ENCODE measurements at regions not wholly inside any gene's neighbourhood (a gene's known extent, or its start where the extent isn't known, plus 50 kb on each side); places are given as distances from the start of the nearest gene placed in this dataset.
"Not testable (repeated sequence)": the region's sequence is repeated elsewhere in the genome, so short reads cannot be mapped to it uniquely, and the experiment has no call there.

DNA sequence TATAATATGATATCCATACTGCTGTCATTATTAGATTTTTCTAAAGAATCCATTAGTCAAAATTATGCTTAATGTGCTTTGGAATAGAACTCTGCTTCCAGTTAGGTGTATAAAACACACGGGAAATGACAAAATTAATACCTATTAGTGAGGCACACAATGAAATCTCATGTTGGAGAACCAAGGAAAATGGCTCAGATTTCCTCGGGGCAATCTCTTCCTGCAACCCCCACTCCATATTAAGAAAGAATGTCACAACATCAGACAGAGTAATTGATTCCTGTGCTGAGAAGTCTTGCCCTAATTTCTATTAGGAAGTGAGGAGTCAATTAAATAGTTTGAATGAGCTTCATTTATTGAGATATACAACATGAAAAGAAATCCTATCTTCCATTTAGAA, 299.8 kb upstream of the KITLG start:
- Mint-ChIP-seq H3K9me3 (no peaks in the 10 kb centered on the region), H3K4me3 (no peak overlapping the region), H3K27me3 (ENCODE audit: insufficient read depth) (no peaks in the 10 kb centered on the region), H3K36me3 (ENCODE audit: low read depth) (no peaks in the 10 kb centered on the region), H3K27ac (no peak overlapping the region), H3K4me1 (ENCODE audit: low read depth) (no peaks in the 10 kb centered on the region)
- intact Hi-C loops (cut with micrococcal nuclease) = no loop called here
- DNase-seq (ENCODE audit: low spot score) = no peak

- no peaks in the 10 kb centered on the region for H3K36me3 Mint-ChIP-seq (ENCODE audit: low read depth)
- intact Hi-C loops (cut with micrococcal nuclease) = no loop called here
Measured at GRCh38 chr12:88878295-88878694, 298.0 kb upstream of the KITLG start.

DNA sequence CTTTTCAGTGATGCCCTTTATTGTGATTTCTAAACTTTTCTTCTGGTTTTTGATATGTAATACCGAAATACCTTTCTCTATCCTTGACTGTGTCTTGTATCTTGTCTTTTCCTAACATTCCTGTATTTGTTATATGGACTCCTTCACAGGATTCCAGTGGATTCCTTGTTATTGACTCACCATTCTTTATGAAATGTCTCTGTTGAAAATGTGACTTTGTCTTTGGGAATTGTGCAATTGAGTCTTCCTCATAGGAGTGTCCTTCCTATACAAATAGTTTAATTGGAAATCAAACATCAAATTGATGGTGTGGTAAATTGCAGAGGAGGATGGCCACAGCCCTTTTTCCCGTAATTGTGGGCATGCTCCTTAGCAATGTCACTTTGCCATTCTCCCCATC, 296.6 kb upstream of the KITLG start:
- Mint-ChIP-seq H3K27me3 (ENCODE audit: insufficient read depth) (no peaks in the 10 kb centered on the region), H3K4me3 (no peak overlapping the region), H3K9me3 (no peaks in the 10 kb centered on the region), H3K36me3 (ENCODE audit: low read depth) (no peaks in the 10 kb centered on the region), H3K4me1 (ENCODE audit: low read depth) (no peaks in the 10 kb centered on the region), H3K27ac (no peak overlapping the region)
- intact Hi-C loops (cut with micrococcal nuclease) = no loop called here
- DNase-seq (ENCODE audit: low spot score) = no peak

More at GRCh38 chr12:88878295-88878694, 298.0 kb upstream of the KITLG start:
- H3K4me1 Mint-ChIP-seq (ENCODE audit: low read depth) = no peaks in the 10 kb centered on the region
- no peak overlapping the region for H3K4me3 Mint-ChIP-seq
- no peaks in the 10 kb centered on the region for H3K27me3 Mint-ChIP-seq (ENCODE audit: insufficient read depth)
- no peak for DNase-seq (ENCODE audit: low spot score)
- H3K27ac Mint-ChIP-seq = no peak overlapping the region
- no peaks in the 10 kb centered on the region for H3K9me3 Mint-ChIP-seq

- intact Hi-C loops (cut with micrococcal nuclease) = no loop called here
- no peaks in the 10 kb centered on the region for H3K27me3 Mint-ChIP-seq (ENCODE audit: insufficient read depth)
- no peaks in the 10 kb centered on the region for H3K36me3 Mint-ChIP-seq (ENCODE audit: low read depth)
- H3K4me3 Mint-ChIP-seq = no peak overlapping the region
- H3K4me1 Mint-ChIP-seq (ENCODE audit: low read depth) = no peaks in the 10 kb centered on the region
- no peaks in the 10 kb centered on the region for H3K9me3 Mint-ChIP-seq
- no peak for DNase-seq (ENCODE audit: low spot score)
- H3K27ac Mint-ChIP-seq = no peak overlapping the region
Measured at GRCh38 chr12:88870000-88870737, 289.9 kb upstream of the KITLG start.

DNA sequence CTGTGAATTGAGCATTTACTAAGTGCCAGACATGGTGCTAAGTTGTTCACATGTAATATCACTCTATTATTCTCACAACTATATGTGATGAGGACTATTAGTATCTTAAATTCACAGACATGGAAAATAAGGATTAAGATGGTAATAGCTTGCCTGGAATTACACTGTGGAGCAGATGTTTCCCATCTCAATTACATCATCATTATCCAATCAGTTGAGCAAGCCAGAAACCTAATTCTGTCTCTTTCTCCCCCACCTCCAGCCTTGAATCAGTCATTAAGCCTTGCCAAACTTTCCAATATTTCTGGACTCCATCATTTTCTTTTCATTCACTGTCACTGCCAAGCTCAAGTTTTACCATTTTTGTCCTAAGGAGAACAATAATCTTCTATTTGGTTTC, 287.8 kb upstream of the KITLG start:
- Mint-ChIP-seq H3K27me3 (ENCODE audit: insufficient read depth) (no peaks in the 10 kb centered on the region), H3K9me3 (no peaks in the 10 kb centered on the region), H3K4me3 (no peak overlapping the region), H3K27ac (no peak overlapping the region), H3K36me3 (ENCODE audit: low read depth) (no peaks in the 10 kb centered on the region), H3K4me1 (ENCODE audit: low read depth) (no peaks in the 10 kb centered on the region)
- intact Hi-C loops (cut with micrococcal nuclease) = no loop called here
- no peak for DNase-seq (ENCODE audit: low spot score)

DNA sequence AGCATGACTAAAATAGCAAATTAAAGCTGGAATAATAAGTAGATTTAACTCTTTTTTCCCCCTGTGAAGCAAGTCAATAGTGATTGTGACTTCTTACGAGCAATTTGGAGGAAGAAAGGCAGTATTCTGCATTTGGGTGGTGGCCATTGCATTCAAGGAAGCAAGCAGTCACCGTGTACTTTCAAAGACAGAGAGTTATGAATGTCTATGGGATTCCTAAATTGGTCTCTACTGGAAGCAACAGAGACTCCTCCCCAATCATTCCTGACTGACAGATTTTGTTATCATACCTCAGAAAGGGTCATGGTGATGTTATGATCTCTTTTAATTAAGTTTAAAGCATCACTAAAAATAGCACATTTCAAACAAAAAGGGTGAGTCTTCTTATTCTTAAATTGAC, 287.2 kb upstream of the KITLG start:
- H3K27me3 Mint-ChIP-seq (ENCODE audit: insufficient read depth) = no peaks in the 10 kb centered on the region
- no peak overlapping the region for H3K4me3 Mint-ChIP-seq
- intact Hi-C loops (cut with micrococcal nuclease) = no loop called here
- no peaks in the 10 kb centered on the region for H3K9me3 Mint-ChIP-seq
- H3K36me3 Mint-ChIP-seq (ENCODE audit: low read depth) = no peaks in the 10 kb centered on the region
- DNase-seq (ENCODE audit: low spot score) = no peak
- H3K27ac Mint-ChIP-seq = no peak overlapping the region
- H3K4me1 Mint-ChIP-seq (ENCODE audit: low read depth) = no peaks in the 10 kb centered on the region

DNA sequence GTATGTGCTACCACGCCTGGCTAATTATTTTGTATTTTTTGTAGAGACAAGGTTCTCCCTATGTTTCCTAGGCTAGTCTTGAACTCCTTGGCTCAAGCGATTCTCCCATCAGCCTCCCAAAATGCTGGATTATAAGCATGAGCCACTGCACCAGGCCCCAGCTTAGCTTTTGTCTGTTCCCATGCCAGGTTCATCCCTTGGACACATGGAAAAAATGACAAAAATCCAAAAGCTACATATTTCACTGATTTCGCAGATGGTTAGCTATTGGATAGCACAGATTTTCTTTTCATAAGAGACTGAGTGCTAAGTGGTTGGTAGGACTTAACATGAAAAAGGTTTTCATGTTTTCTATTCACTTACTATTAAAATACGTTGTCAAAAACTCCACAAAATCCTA, 286.6 kb upstream of the KITLG start:
- no peaks in the 10 kb centered on the region for H3K4me1 Mint-ChIP-seq (ENCODE audit: low read depth)
- H3K27me3 Mint-ChIP-seq (ENCODE audit: insufficient read depth) = no peaks in the 10 kb centered on the region
- H3K4me3 Mint-ChIP-seq = no peak overlapping the region
- no peaks in the 10 kb centered on the region for H3K36me3 Mint-ChIP-seq (ENCODE audit: low read depth)
- no peak overlapping the region for H3K27ac Mint-ChIP-seq
- no peaks in the 10 kb centered on the region for H3K9me3 Mint-ChIP-seq
- DNase-seq (ENCODE audit: low spot score) = no peak
- intact Hi-C loops (cut with micrococcal nuclease) = no loop called here

GRCh38 chr12:88865537-88865936, 285.3 kb upstream of the KITLG start:
- Mint-ChIP-seq H3K27me3 (ENCODE audit: insufficient read depth) (no peaks in the 10 kb centered on the region), H3K4me1 (ENCODE audit: low read depth) (no peaks in the 10 kb centered on the region), H3K36me3 (ENCODE audit: low read depth) (no peaks in the 10 kb centered on the region), H3K4me3 (no peak overlapping the region), H3K27ac (no peak overlapping the region), H3K9me3 (no peaks in the 10 kb centered on the region)
- intact Hi-C loops (cut with micrococcal nuclease) = no loop called here
- no peak for DNase-seq (ENCODE audit: low spot score)

- no peak overlapping the region for H3K27ac Mint-ChIP-seq
- no peak overlapping the region for H3K4me3 Mint-ChIP-seq
- no peaks in the 10 kb centered on the region for H3K4me1 Mint-ChIP-seq (ENCODE audit: low read depth)
- intact Hi-C loops (cut with micrococcal nuclease) = no loop called here
- H3K9me3 Mint-ChIP-seq = no peaks in the 10 kb centered on the region
- DNase-seq (ENCODE audit: low spot score) = no peak
- H3K27me3 Mint-ChIP-seq (ENCODE audit: insufficient read depth) = no peaks in the 10 kb centered on the region
- H3K36me3 Mint-ChIP-seq (ENCODE audit: low read depth) = no peaks in the 10 kb centered on the region
Measured at GRCh38 chr12:88860851-88861250, 280.6 kb upstream of the KITLG start.

GRCh38 chr12:88856201-88856600, 275.9 kb upstream of the KITLG start:
- no peaks in the 10 kb centered on the region for H3K36me3 Mint-ChIP-seq (ENCODE audit: low read depth)
- no peaks in the 10 kb centered on the region for H3K9me3 Mint-ChIP-seq
- no peaks in the 10 kb centered on the region for H3K4me1 Mint-ChIP-seq (ENCODE audit: low read depth)
- intact Hi-C loops (cut with micrococcal nuclease) = no loop called here
- H3K4me3 Mint-ChIP-seq = no peak overlapping the region
- no peaks in the 10 kb centered on the region for H3K27me3 Mint-ChIP-seq (ENCODE audit: insufficient read depth)
- no peak overlapping the region for H3K27ac Mint-ChIP-seq
- DNase-seq (ENCODE audit: low spot score) = no peak

- no peaks in the 10 kb centered on the region for H3K27me3 Mint-ChIP-seq (ENCODE audit: insufficient read depth)
- H3K36me3 Mint-ChIP-seq (ENCODE audit: low read depth) = no peaks in the 10 kb centered on the region
- no peak for DNase-seq (ENCODE audit: low spot score)
- H3K9me3 Mint-ChIP-seq = no peaks in the 10 kb centered on the region
- no peak overlapping the region for H3K27ac Mint-ChIP-seq
- no peaks in the 10 kb centered on the region for H3K4me1 Mint-ChIP-seq (ENCODE audit: low read depth)
- intact Hi-C loops (cut with micrococcal nuclease) = no loop called here
- no peak overlapping the region for H3K4me3 Mint-ChIP-seq
Measured at GRCh38 chr12:88855301-88855700, 275.0 kb upstream of the KITLG start.

GRCh38 chr12:88854260-88854659, 274.0 kb upstream of the KITLG start:
- intact Hi-C loops (cut with micrococcal nuclease) = no loop called here
- Mint-ChIP-seq H3K4me1 (ENCODE audit: low read depth) (no peaks in the 10 kb centered on the region), H3K9me3 (no peaks in the 10 kb centered on the region), H3K27me3 (ENCODE audit: insufficient read depth) (no peaks in the 10 kb centered on the region), H3K27ac (no peak overlapping the region), H3K36me3 (ENCODE audit: low read depth) (no peaks in the 10 kb centered on the region), H3K4me3 (no peak overlapping the region)
- DNase-seq (ENCODE audit: low spot score) = no peak

DNA sequence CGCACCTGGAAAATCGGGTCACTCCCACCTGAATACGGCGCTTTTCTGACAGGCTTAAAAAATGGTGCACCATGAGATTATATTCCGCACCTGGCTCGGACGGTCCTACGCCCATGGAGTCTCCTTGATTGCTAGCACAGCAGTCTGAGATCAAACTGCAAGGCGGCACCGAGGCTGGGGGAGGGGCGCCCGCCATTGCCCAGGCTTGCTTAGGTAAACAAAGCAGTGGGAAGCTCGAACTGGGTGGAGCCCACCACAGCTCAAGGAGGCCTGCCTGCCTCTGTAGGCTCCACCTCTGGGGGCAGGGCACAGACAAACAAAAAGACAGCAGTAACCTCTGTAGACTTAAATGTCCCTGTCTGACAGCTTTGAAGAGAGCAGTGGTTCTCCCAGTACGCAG, 267.0 kb upstream of the KITLG start:
- H3K9me3 Mint-ChIP-seq; H3K4me1 Mint-ChIP-seq (ENCODE audit: low read depth); DNase-seq (ENCODE audit: low spot score); H3K4me3 Mint-ChIP-seq; H3K27ac Mint-ChIP-seq; H3K27me3 Mint-ChIP-seq (ENCODE audit: insufficient read depth); intact Hi-C loops (cut with micrococcal nuclease); H3K36me3 Mint-ChIP-seq (ENCODE audit: low read depth): not testable (repeated sequence)

- Mint-ChIP-seq H3K27me3 (ENCODE audit: insufficient read depth) (no peaks in the 10 kb centered on the region), H3K36me3 (ENCODE audit: low read depth) (no peaks in the 10 kb centered on the region), H3K4me1 (ENCODE audit: low read depth) (no peaks in the 10 kb centered on the region), H3K4me3 (no peak overlapping the region), H3K9me3 (peaks cover 12% of the 10 kb centered on the region), H3K27ac (no peak overlapping the region)
- intact Hi-C loops (cut with micrococcal nuclease) = no loop called here
- no peak for DNase-seq (ENCODE audit: low spot score)
Measured at GRCh38 chr12:88844426-88844825, 264.2 kb upstream of the KITLG start.

Measured in activated T-helper 1 cell treated with anti-CD3 and anti-CD28 coated beads, Interleukin-12 subunit alpha, Interleukin-12 subunit beta, Interleukin-2, Interleukin-4 antibody, amounts not matched to agents 30 ng/mL and 10 ng/mL and 1 ng/mL, durations not matched to agents 14 hours and 24 hours and 36 hours (primary cell).